ENCODE measurements at regions not wholly inside any gene's neighbourhood (a gene's known extent, or its start where the extent isn't known, plus 50 kb on each side); places are given as distances from the start of the nearest gene placed in this dataset.

DNA sequence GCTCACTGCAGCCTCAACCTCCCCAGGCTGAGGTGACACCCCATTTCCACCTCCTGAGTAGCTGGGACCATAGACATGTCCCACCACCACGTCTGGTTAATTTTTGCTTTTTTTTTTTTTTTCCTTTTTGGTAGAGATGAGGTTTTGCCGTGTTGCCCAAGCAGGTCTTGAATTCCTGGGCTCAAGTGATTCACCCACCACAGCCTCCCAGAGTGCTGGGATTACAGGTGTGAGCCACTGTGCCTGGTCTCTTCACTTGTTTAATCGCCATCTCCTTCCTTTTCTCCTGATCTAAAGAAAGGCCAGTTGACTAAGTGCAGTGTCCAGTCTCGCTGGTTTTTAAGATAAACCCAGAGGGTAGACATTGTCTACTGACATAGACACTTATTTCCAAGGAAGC lies 152.0 kb downstream of the C16orf95 start:
- no peak overlapping the region for H3K4me3 ChIP-seq (ENCODE audit: low read depth in 1 of 3, low read length in 3 of 3)
- TF ChIP-seq, protein P1, sequence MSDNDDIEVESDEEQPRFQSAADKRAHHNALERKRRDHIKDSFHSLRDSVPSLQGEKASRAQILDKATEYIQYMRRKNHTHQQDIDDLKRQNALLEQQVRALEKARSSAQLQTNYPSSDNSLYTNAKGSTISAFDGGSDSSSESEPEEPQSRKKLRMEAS (IDR thresholded peaks at IDR 0.05), result no peak
- TF ChIP-seq HNF4A (conservative IDR thresholded peaks at IDR 0.05) (no peak), FOXA1 (IDR thresholded peaks at IDR 0.05) (no peak), EGR1 (IDR thresholded peaks at IDR 0.05; ENCODE audit: low read depth in 2 of 2) (no peak)
- H3K4me1 ChIP-seq (ENCODE audit: control insufficient read depth in 4 of 4, insufficient read depth in 4 of 4, low read length in 3 of 4), result peaks cover 0 to 3% (median 1%) of the 10 kb centered on the region in 4 donors
- no peak overlapping the region for H3K9ac ChIP-seq (ENCODE audit: low read depth in 1 of 2, low read length in 2 of 2)
- DNase-seq (ENCODE audit: low spot score), result no peak
- H3K9me3 ChIP-seq (ENCODE audit: control insufficient read depth in 4 of 4, low read length in 3 of 4), result no peaks in the 10 kb centered on the region
- H3K27me3 ChIP-seq (ENCODE audit: control insufficient read depth in 4 of 4, insufficient read depth in 4 of 4, low read length in 3 of 4), result peaks cover 0 to 2% (median 0%) of the 10 kb centered on the region in 4 donors
- no peak overlapping the region for H3K27ac ChIP-seq (ENCODE audit: low read depth in 1 of 2, low read length in 2 of 2)
- H3K36me3 ChIP-seq (ENCODE audit: control insufficient read depth in 4 of 4, insufficient read depth in 3 of 4, low read depth in 1 of 4, low read length in 3 of 4), result no peaks in the 10 kb centered on the region
- 88% methylated on average over 4 of the region's 4 CpGs for WGBS

GRCh38 chr16:87165885-87166284 lies 151.3 kb downstream of the C16orf95 start:
- Histone ChIP-seq H3K27me3 (ENCODE audit: control insufficient read depth in 4 of 4, insufficient read depth in 4 of 4, low read length in 3 of 4) (no peaks in the 10 kb centered on the region), H3K4me3 (ENCODE audit: low read depth in 1 of 3, low read length in 3 of 3) (no peak overlapping the region), H3K36me3 (ENCODE audit: control insufficient read depth in 4 of 4, insufficient read depth in 3 of 4, low read depth in 1 of 4, low read length in 3 of 4) (no peaks in the 10 kb centered on the region), H3K4me1 (ENCODE audit: control insufficient read depth in 4 of 4, insufficient read depth in 4 of 4, low read length in 3 of 4) (peaks cover 0 to 3% (median 1%) of the 10 kb centered on the region in 4 donors), H3K9ac (ENCODE audit: low read depth in 1 of 2, low read length in 2 of 2) (no peak overlapping the region), H3K9me3 (ENCODE audit: control insufficient read depth in 4 of 4, low read length in 3 of 4) (no peaks in the 10 kb centered on the region), H3K27ac (ENCODE audit: low read depth in 1 of 2, low read length in 2 of 2) (no peak overlapping the region)
- DNase-seq (ENCODE audit: low spot score), result no peak
- TF ChIP-seq, protein P2, sequence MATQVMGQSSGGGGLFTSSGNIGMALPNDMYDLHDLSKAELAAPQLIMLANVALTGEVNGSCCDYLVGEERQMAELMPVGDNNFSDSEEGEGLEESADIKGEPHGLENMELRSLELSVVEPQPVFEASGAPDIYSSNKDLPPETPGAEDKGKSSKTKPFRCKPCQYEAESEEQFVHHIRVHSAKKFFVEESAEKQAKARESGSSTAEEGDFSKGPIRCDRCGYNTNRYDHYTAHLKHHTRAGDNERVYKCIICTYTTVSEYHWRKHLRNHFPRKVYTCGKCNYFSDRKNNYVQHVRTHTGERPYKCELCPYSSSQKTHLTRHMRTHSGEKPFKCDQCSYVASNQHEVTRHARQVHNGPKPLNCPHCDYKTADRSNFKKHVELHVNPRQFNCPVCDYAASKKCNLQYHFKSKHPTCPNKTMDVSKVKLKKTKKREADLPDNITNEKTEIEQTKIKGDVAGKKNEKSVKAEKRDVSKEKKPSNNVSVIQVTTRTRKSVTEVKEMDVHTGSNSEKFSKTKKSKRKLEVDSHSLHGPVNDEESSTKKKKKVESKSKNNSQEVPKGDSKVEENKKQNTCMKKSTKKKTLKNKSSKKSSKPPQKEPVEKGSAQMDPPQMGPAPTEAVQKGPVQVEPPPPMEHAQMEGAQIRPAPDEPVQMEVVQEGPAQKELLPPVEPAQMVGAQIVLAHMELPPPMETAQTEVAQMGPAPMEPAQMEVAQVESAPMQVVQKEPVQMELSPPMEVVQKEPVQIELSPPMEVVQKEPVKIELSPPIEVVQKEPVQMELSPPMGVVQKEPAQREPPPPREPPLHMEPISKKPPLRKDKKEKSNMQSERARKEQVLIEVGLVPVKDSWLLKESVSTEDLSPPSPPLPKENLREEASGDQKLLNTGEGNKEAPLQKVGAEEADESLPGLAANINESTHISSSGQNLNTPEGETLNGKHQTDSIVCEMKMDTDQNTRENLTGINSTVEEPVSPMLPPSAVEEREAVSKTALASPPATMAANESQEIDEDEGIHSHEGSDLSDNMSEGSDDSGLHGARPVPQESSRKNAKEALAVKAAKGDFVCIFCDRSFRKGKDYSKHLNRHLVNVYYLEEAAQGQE (IDR thresholded peaks at IDR 0.05), result no peak
- TF ChIP-seq FOXA2 (IDR thresholded peaks at IDR 0.05) (no peak), FOXA1 (IDR thresholded peaks at IDR 0.05) (no peak), TAF1 (conservative IDR thresholded peaks at IDR 0.05) (no peak), GABPA (IDR thresholded peaks at IDR 0.05 in 1 of 2, conservative IDR thresholded peaks at IDR 0.05 in 1 of 2) (no peak), EGR1 (IDR thresholded peaks at IDR 0.05; ENCODE audit: low read depth in 2 of 2) (no peak), SP1 (IDR thresholded peaks at IDR 0.05) (no peak), ZBTB33 (IDR thresholded peaks at IDR 0.05) (no peak), JUND (IDR thresholded peaks at IDR 0.05) (no peak), HNF4G (IDR thresholded peaks at IDR 0.05) (no peak), RAD21 (IDR thresholded peaks at IDR 0.05) (no peak), HNF4A (conservative IDR thresholded peaks at IDR 0.05) (no peak), NR2F2 (IDR thresholded peaks at IDR 0.05) (no peak), YY1 (IDR thresholded peaks at IDR 0.05) (no peak), ATF3 (IDR thresholded peaks at IDR 0.05) (no peak), RXRA (IDR thresholded peaks at IDR 0.05) (no peak)
- TF ChIP-seq, protein P3, sequence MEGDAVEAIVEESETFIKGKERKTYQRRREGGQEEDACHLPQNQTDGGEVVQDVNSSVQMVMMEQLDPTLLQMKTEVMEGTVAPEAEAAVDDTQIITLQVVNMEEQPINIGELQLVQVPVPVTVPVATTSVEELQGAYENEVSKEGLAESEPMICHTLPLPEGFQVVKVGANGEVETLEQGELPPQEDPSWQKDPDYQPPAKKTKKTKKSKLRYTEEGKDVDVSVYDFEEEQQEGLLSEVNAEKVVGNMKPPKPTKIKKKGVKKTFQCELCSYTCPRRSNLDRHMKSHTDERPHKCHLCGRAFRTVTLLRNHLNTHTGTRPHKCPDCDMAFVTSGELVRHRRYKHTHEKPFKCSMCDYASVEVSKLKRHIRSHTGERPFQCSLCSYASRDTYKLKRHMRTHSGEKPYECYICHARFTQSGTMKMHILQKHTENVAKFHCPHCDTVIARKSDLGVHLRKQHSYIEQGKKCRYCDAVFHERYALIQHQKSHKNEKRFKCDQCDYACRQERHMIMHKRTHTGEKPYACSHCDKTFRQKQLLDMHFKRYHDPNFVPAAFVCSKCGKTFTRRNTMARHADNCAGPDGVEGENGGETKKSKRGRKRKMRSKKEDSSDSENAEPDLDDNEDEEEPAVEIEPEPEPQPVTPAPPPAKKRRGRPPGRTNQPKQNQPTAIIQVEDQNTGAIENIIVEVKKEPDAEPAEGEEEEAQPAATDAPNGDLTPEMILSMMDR (IDR thresholded peaks at IDR 0.05; ENCODE audit: low read depth, low read length, missing input control), result no peak
- TF ChIP-seq, protein P1 (IDR thresholded peaks at IDR 0.05), result no peak
- 80% methylated on average over 9 of the region's 9 CpGs for WGBS

Measured in liver (tissue), 8 donors.